NCI-H226 (cell line): ENCODE measurements at regions not wholly inside any gene's neighbourhood (a gene's known extent, or its start where the extent isn't known, plus 50 kb on each side); places are given as distances from the start of the nearest gene placed in this dataset.
"Not testable (repeated sequence)": the region's sequence is repeated elsewhere in the genome, so short reads cannot be mapped to it uniquely, and the experiment has no call there.

Experiments
- DNase-seq: peaks from one replicate; pipeline ENCODE4 v3.0.0-alpha.2; 2015

- DNase-seq, result no peak
Observed at GRCh38 chr22:46026899-46027210, 49.9 kb upstream of the WNT7B start.

- no peak for DNase-seq
Observed at GRCh38 chr22:46027211-46028105, 50.5 kb upstream of the WNT7B start.

- no peak for DNase-seq
Observed at GRCh38 chr22:46028106-46028991, 51.4 kb upstream of the WNT7B start.

GRCh38 chr22:46029036-46029435 lies 52.1 kb upstream of the WNT7B start:
- no peak for DNase-seq

GRCh38 chr22:46029574-46030200 lies 52.7 kb upstream of the WNT7B start:
- DNase-seq, result no peak

GRCh38 chr22:46030231-46030880 lies 53.4 kb upstream of the WNT7B start:
- DNase-seq, result no peak

- no peak for DNase-seq
Observed at GRCh38 chr22:46031066-46031465, 54.1 kb upstream of the WNT7B start.

GRCh38 chr22:46031557-46031956 lies 54.6 kb upstream of the WNT7B start:
- no peak for DNase-seq

- DNase-seq, result no peak
Observed at GRCh38 chr22:46031965-46032851, 55.2 kb upstream of the WNT7B start.

- no peak for DNase-seq
Observed at GRCh38 chr22:46033256-46034200, 56.6 kb upstream of the WNT7B start.

GRCh38 chr22:46034480-46034879 lies 57.5 kb upstream of the WNT7B start:
- DNase-seq, result not testable (repeated sequence)

- no peak for DNase-seq
Observed at GRCh38 chr22:46035380-46035741, 58.4 kb upstream of the WNT7B start.

GRCh38 chr22:46035742-46036557 lies 59.0 kb upstream of the WNT7B start:
- peak; percentile 86 for DNase-seq

GRCh38 chr22:46036558-46037408 lies 59.8 kb upstream of the WNT7B start:
- peak; percentile 34 for DNase-seq

GRCh38 chr22:46038174-46038487 lies 61.2 kb upstream of the WNT7B start:
- no peak for DNase-seq

GRCh38 chr22:46038516-46039430 lies 61.8 kb upstream of the WNT7B start:
- no peak for DNase-seq

- no peak for DNase-seq
Observed at GRCh38 chr22:46039535-46039934, 62.6 kb upstream of the WNT7B start.
